Mammary epithelial cell (primary cell): ENCODE measurements at regions not wholly inside any gene's neighbourhood (a gene's known extent, or its start where the extent isn't known, plus 50 kb on each side); places are given as distances from the start of the nearest gene placed in this dataset.

ENCODE experiments used
- CTCF ChIP-seq, 2 donors: IDR thresholded peaks in 1 of 2; conservative IDR thresholded peaks in 1 of 2; 2 replicates each; pipeline ENCODE4 v1.5.1; 2011 to 2012; ENCODE audit warnings: inconsistent platforms in 2 of 2, low read length in 2 of 2, mild to moderate bottlenecking in 2 of 2, control low read depth in 1 of 2, low read depth in 1 of 2; ENCODE audit not compliant: insufficient read depth in 1 of 2; ENCODE audit errors: extremely low read depth in 1 of 2
- EZH2 ChIP-seq: IDR thresholded peaks from 2 replicates; pipeline ENCODE4 v1.6.1; 2012; ENCODE audit warnings: low read length, inconsistent platforms, borderline replicate concordance

- no peak for TF ChIP-seq CTCF (conservative IDR thresholded peaks at IDR 0.05 in 1 of 2, IDR thresholded peaks at IDR 0.05 in 1 of 2; ENCODE audit: extremely low read depth in 1 of 2, insufficient read depth in 1 of 2, low read depth in 1 of 2, low read length in 2 of 2)
- TF ChIP-seq EZH2 = no peak
Observed at GRCh38 chr14:42654707-42655106, 1048.0 kb downstream of the LRFN5 start.
